Activated CD8-positive, alpha-beta memory T cell treated with anti-CD3 and anti-CD28 coated beads, Interleukin-2, amount 10 ng/mL, durations not matched to agents 7 days and 5 days (primary cell): ENCODE measurements at regions not wholly inside any gene's neighbourhood (a gene's known extent, or its start where the extent isn't known, plus 50 kb on each side); places are given as distances from the start of the nearest gene placed in this dataset.
"Not testable (repeated sequence)": the region's sequence is repeated elsewhere in the genome, so short reads cannot be mapped to it uniquely, and the experiment has no call there.

ENCODE experiments used
- ATAC-seq: fragments of 150-1000 bp; cut with Tn5 transposase; one replicate; pipeline ENCODE4 v1.10.0; 2021; ENCODE audit warnings: moderate library complexity
- CTCF ChIA-PET: fragments of 350-600 bp; sonication (Branson Sonifier 250); formaldehyde crosslinking; loops from one replicate; lab custom pipeline; 2021; ENCODE audit warnings: antibody characterized with exemption; lab: Charles Lee
- DNase-seq: peaks from one replicate; pipeline ENCODE4 v3.0.0-alpha.2; 2020
- H3K27ac Mint-ChIP-seq: one replicate; pipeline ENCODE4 v1.8.0; 2021; ENCODE audit warnings: mild to moderate bottlenecking, mixed read lengths
- H3K27me3 Mint-ChIP-seq: one replicate; pipeline ENCODE4 v1.8.0; 2021; ENCODE audit warnings: mixed read lengths
- H3K36me3 Mint-ChIP-seq: one replicate; pipeline ENCODE4 v1.8.0; 2021; ENCODE audit warnings: mild to moderate bottlenecking, mixed read lengths
- H3K4me1 Mint-ChIP-seq: one replicate; pipeline ENCODE4 v1.8.0; 2021; ENCODE audit warnings: mixed read lengths
- H3K4me3 Mint-ChIP-seq: one replicate; pipeline ENCODE4 v1.8.0; 2021; ENCODE audit warnings: mild to moderate bottlenecking, moderate library complexity, mixed read lengths
- H3K9me3 Mint-ChIP-seq: one replicate; pipeline ENCODE4 v1.8.0; 2022; ENCODE audit warnings: low read depth, mixed read lengths

- DNase-seq, ATAC-seq, H3K4me3 Mint-ChIP-seq, H3K36me3 Mint-ChIP-seq, H3K27me3 Mint-ChIP-seq, H3K4me1 Mint-ChIP-seq, H3K9me3 Mint-ChIP-seq, CTCF ChIA-PET, H3K27ac Mint-ChIP-seq: not testable (repeated sequence)
These were observed 95.3 kb upstream of the POTED start for GRCh38 chr21:13514308-13514707.

GRCh38 chr21:13515980-13516379 is 93.6 kb upstream of the POTED start:
- H3K27ac Mint-ChIP-seq, H3K4me3 Mint-ChIP-seq, H3K9me3 Mint-ChIP-seq, H3K36me3 Mint-ChIP-seq, CTCF ChIA-PET, DNase-seq, H3K27me3 Mint-ChIP-seq, ATAC-seq, H3K4me1 Mint-ChIP-seq: not testable (repeated sequence)

GRCh38 chr21:13519971-13520370 is 89.6 kb upstream of the POTED start:
- H3K27ac Mint-ChIP-seq, ATAC-seq, H3K27me3 Mint-ChIP-seq, DNase-seq, H3K9me3 Mint-ChIP-seq, H3K4me3 Mint-ChIP-seq, CTCF ChIA-PET, H3K4me1 Mint-ChIP-seq, H3K36me3 Mint-ChIP-seq: not testable (repeated sequence)

GRCh38 chr21:13525015-13525414 is 84.6 kb upstream of the POTED start:
- CTCF ChIA-PET, DNase-seq, H3K27me3 Mint-ChIP-seq, H3K4me1 Mint-ChIP-seq, ATAC-seq, H3K9me3 Mint-ChIP-seq, H3K36me3 Mint-ChIP-seq, H3K27ac Mint-ChIP-seq, H3K4me3 Mint-ChIP-seq: not testable (repeated sequence)

- DNase-seq, H3K4me1 Mint-ChIP-seq, H3K27me3 Mint-ChIP-seq, H3K9me3 Mint-ChIP-seq, H3K36me3 Mint-ChIP-seq, ATAC-seq, CTCF ChIA-PET, H3K27ac Mint-ChIP-seq, H3K4me3 Mint-ChIP-seq: not testable (repeated sequence)
These were observed 80.5 kb upstream of the POTED start for GRCh38 chr21:13529082-13529481.

GRCh38 chr21:13529674-13530073 is 79.9 kb upstream of the POTED start:
- DNase-seq, H3K27me3 Mint-ChIP-seq, H3K9me3 Mint-ChIP-seq, H3K4me3 Mint-ChIP-seq, H3K4me1 Mint-ChIP-seq, ATAC-seq, H3K36me3 Mint-ChIP-seq, H3K27ac Mint-ChIP-seq, CTCF ChIA-PET: not testable (repeated sequence)

- CTCF ChIA-PET, ATAC-seq, H3K4me3 Mint-ChIP-seq, H3K36me3 Mint-ChIP-seq, H3K27ac Mint-ChIP-seq, H3K4me1 Mint-ChIP-seq, H3K9me3 Mint-ChIP-seq, DNase-seq, H3K27me3 Mint-ChIP-seq: not testable (repeated sequence)
These were observed 78.9 kb upstream of the POTED start for GRCh38 chr21:13530697-13531096.

- H3K36me3 Mint-ChIP-seq, H3K4me3 Mint-ChIP-seq, ATAC-seq, H3K27me3 Mint-ChIP-seq, H3K27ac Mint-ChIP-seq, H3K4me1 Mint-ChIP-seq, DNase-seq, H3K9me3 Mint-ChIP-seq, CTCF ChIA-PET: not testable (repeated sequence)
These were observed 66.1 kb upstream of the POTED start for GRCh38 chr21:13543482-13543881.

- H3K9me3 Mint-ChIP-seq, H3K4me1 Mint-ChIP-seq, H3K4me3 Mint-ChIP-seq, H3K36me3 Mint-ChIP-seq, H3K27me3 Mint-ChIP-seq, DNase-seq, H3K27ac Mint-ChIP-seq, CTCF ChIA-PET: not testable (repeated sequence)
- peak; percentile 70 for ATAC-seq
These were observed 64.1 kb upstream of the POTED start for GRCh38 chr21:13545525-13545924.
